B cell (primary cell): ENCODE measurements at regions not wholly inside any gene's neighbourhood (a gene's known extent, or its start where the extent isn't known, plus 50 kb on each side); places are given as distances from the start of the nearest gene placed in this dataset.

ENCODE experiments used
- ATAC-seq: fragments of 200-7000 bp; cut with Tn5 transposase; one replicate; pipeline ENCODE4 v1.10.0; 2021; ENCODE audit warnings: low read depth, mild to moderate bottlenecking, moderate number of reproducible peaks, moderate library complexity
- CTCF ChIA-PET: fragments of 350-600 bp; sonication (Branson Sonifier 250); formaldehyde crosslinking; loops from one replicate; lab custom pipeline; 2021; ENCODE audit warnings: antibody characterized with exemption, inconsistent platforms; lab: Charles Lee
- POLR2A ChIA-PET: fragments of 350-600 bp; sonication (Branson Sonifier 250); formaldehyde crosslinking; loops from one replicate; lab custom pipeline; 2021; ENCODE audit warnings: antibody characterized with exemption; lab: Charles Lee
- DNase-seq: peaks from one replicate; pipeline ENCODE4 v3.0.0; 2013
- H2AFZ ChIP-seq: 2 replicates; pipeline ENCODE4 v1.6.1; 2012; ENCODE audit warnings: mild to moderate bottlenecking, low read depth, low read length; ENCODE audit not compliant: insufficient read depth, poor library complexity, severe bottlenecking
- H3K27ac ChIP-seq, 2 donors: 1 replicate in 1 of 2; 2 replicates in 1 of 2; pipeline ENCODE4 v1.5.1; 2012 to 2013; ENCODE audit warnings: low read length in 2 of 2, mild to moderate bottlenecking in 2 of 2, moderate library complexity in 1 of 2
- H3K27me3 ChIP-seq, 4 experiments: fragments of 200-600 bp in 1 of 4; sonication (generic) in 1 of 4; replicated peaks in 1 of 4; 1 replicate in 2 of 4; 2 replicates in 2 of 4; pipeline versions ENCODE4 v1.6.1 to v1.7.0; 2013 to 2016; ENCODE audit warnings: low read length in 3 of 4, mild to moderate bottlenecking in 2 of 4, mixed read lengths in 1 of 4, moderate library complexity in 1 of 4; ENCODE audit not compliant: insufficient read depth in 4 of 4, control insufficient read depth in 3 of 4; ENCODE audit errors: control extremely low read depth in 1 of 4
- H3K36me3 ChIP-seq, 2 experiments: replicated peaks in 1 of 2; 1 replicate in 1 of 2; 2 replicates in 1 of 2; pipeline versions ENCODE4 v1.6.1 to v1.7.1; 2013; ENCODE audit warnings: low read length in 1 of 2; ENCODE audit not compliant: insufficient read depth in 2 of 2, control insufficient read depth in 1 of 2; ENCODE audit errors: control extremely low read depth in 1 of 2, extremely low read depth in 1 of 2
- H3K4me1 ChIP-seq, 2 donors: fragments of 200-600 bp in 1 of 2; sonication (generic) in 1 of 2; 1 replicate in 1 of 2; 2 replicates in 1 of 2; pipeline versions ENCODE4 v1.5.1 to v1.6.1; 2013 to 2017; ENCODE audit warnings: low read length in 2 of 2; ENCODE audit not compliant: control insufficient read depth in 2 of 2, insufficient read depth in 2 of 2
- H3K4me2 ChIP-seq: replicated peaks from 2 replicates; pipeline ENCODE3; 2012; ENCODE audit warnings: mild to moderate bottlenecking, low read depth, low read length; ENCODE audit not compliant: poor library complexity, severe bottlenecking
- H3K4me3 ChIP-seq, 5 experiments: fragments of 200-600 bp in 1 of 5; sonication (generic) in 1 of 5; 1 replicate in 3 of 5; 2 replicates in 2 of 5; pipeline versions ENCODE4 v1.5.1 to v1.7.0; 2011 to 2016; ENCODE audit warnings: low read length in 4 of 5, mild to moderate bottlenecking in 4 of 5, low read depth in 2 of 5, control low read depth in 1 of 5, moderate library complexity in 1 of 5; ENCODE audit not compliant: insufficient read depth in 1 of 5; ENCODE audit errors: control extremely low read depth in 1 of 5, extremely low read depth in 1 of 5
- H3K79me2 ChIP-seq: fragments of 200-600 bp; sonication (generic); one replicate; pipeline ENCODE4 v1.6.0; 2016; ENCODE audit warnings: low read length; ENCODE audit not compliant: control insufficient read depth, insufficient read depth
- H3K9ac ChIP-seq: fragments of 200-600 bp; sonication (generic); 2 replicates; pipeline ENCODE4 v1.6.1; 2017; ENCODE audit warnings: mild to moderate bottlenecking, low read length, moderate library complexity
- H3K9me3 ChIP-seq, 3 donors: one replicate each; pipeline versions ENCODE4 v1.6.1 to v1.7.1; 2013; ENCODE audit warnings: low read length in 2 of 3; ENCODE audit not compliant: control insufficient read depth in 2 of 3, insufficient read depth in 1 of 3; ENCODE audit errors: control extremely low read depth in 1 of 3
- H4K20me1 ChIP-seq: 2 replicates; pipeline ENCODE4 v1.6.0; 2012; ENCODE audit warnings: mild to moderate bottlenecking, low read length; ENCODE audit not compliant: insufficient read depth, control insufficient read depth, poor library complexity, severe bottlenecking
- H3K27ac Mint-ChIP-seq: one replicate; pipeline ENCODE4 v1.8.0; 2021; ENCODE audit warnings: mixed read lengths
- H3K27me3 Mint-ChIP-seq: one replicate; pipeline ENCODE4 v1.8.0; 2021; ENCODE audit warnings: mixed read lengths
- H3K4me1 Mint-ChIP-seq: one replicate; pipeline ENCODE4 v1.8.0; 2021; ENCODE audit warnings: mixed read lengths
- H3K4me3 Mint-ChIP-seq: one replicate; pipeline ENCODE4 v1.8.0; 2021; ENCODE audit warnings: mixed read lengths
- H3K9me3 Mint-ChIP-seq: one replicate; pipeline ENCODE4 v1.8.0; 2022; ENCODE audit warnings: mixed read lengths; ENCODE audit not compliant: insufficient read depth
- CTCF ChIP-seq: fragments of 200-600 bp; IDR thresholded peaks from one replicate; pipeline ENCODE4 v1.8.0; 2022; ENCODE audit warnings: antibody characterized with exemption, mild to moderate bottlenecking
- EZH2 ChIP-seq: IDR thresholded peaks from 2 replicates; pipeline ENCODE4 v1.6.1; 2012; ENCODE audit warnings: borderline replicate concordance, low read depth, mild to moderate bottlenecking, moderate library complexity, low read length; ENCODE audit not compliant: insufficient read depth, poor library complexity, severe bottlenecking
- WGBS: methylation state at CpG from one replicate; pipeline ENCODE4 v1.1.5; 2013; ENCODE audit warnings: missing lambda C conversion rate; ENCODE audit not compliant: insufficient coverage; 5-methylcytosine and 5-hydroxymethylcytosine counted together
- intact Hi-C: fragments of 100-400 bp; cut with micrococcal nuclease; formaldehyde crosslinking; loops from one replicate; pipeline ENCODE4 v1.10.0; 2022

GRCh38 chr21:38121888-38122720, 134.7 kb upstream of the KCNJ15 start:
- Mint-ChIP-seq H3K27ac (no peak overlapping the region), H3K9me3 (no peaks in the 10 kb centered on the region), H3K27me3 (no peaks in the 10 kb centered on the region), H3K4me3 (no peak overlapping the region), H3K4me1 (no peaks in the 10 kb centered on the region)
- no peak overlapping the region for H3K4me3 ChIP-seq
- POLR2A ChIA-PET = no interaction called here
- no peak overlapping the region for H2AFZ ChIP-seq
- TF ChIP-seq EZH2 (no peak), CTCF (no peak)
- WGBS = 64% methylated on average over 2 of the region's 7 CpGs
- intact Hi-C loops = no loop called here
- H3K27me3 ChIP-seq = no peaks in the 10 kb centered on the region
- no peaks in the 10 kb centered on the region for H3K36me3 ChIP-seq
- no peak overlapping the region for H3K27ac ChIP-seq
- H3K4me2 ChIP-seq = no peak overlapping the region
- no peaks in the 10 kb centered on the region for H4K20me1 ChIP-seq
- H3K4me1 ChIP-seq = no peaks in the 10 kb centered on the region
- H3K79me2 ChIP-seq = no peaks in the 10 kb centered on the region
- DNase-seq = no peak
- CTCF ChIA-PET = no interaction called here
- no peak for ATAC-seq
- H3K9me3 ChIP-seq = peaks cover 0 to 8% (median 0%) of the 10 kb centered on the region in 3 donors
- H3K9ac ChIP-seq = no peak overlapping the region

- Histone ChIP-seq H3K9ac (no peak overlapping the region), H2AFZ (no peak overlapping the region), H3K4me3 (no peak overlapping the region), H3K79me2 (no peaks in the 10 kb centered on the region), H3K27ac (no peak overlapping the region), H3K4me2 (no peak overlapping the region), H4K20me1 (no peaks in the 10 kb centered on the region), H3K27me3 (no peaks in the 10 kb centered on the region), H3K4me1 (no peaks in the 10 kb centered on the region), H3K9me3 (peaks cover 0 to 8% (median 0%) of the 10 kb centered on the region in 3 donors), H3K36me3 (no peaks in the 10 kb centered on the region)
- 93% methylated on average over 2 of the region's 5 CpGs for WGBS
- no peak overlapping the region for H3K27ac Mint-ChIP-seq
- no peaks in the 10 kb centered on the region for H3K9me3 Mint-ChIP-seq
- intact Hi-C loops = no loop called here
- H3K4me3 Mint-ChIP-seq = no peak overlapping the region
- no peak for ATAC-seq
- ChIA-PET CTCF (no interaction called here), POLR2A (no interaction called here)
- TF ChIP-seq CTCF (no peak), EZH2 (no peak)
- no peak for DNase-seq
- H3K27me3 Mint-ChIP-seq = no peaks in the 10 kb centered on the region
- H3K4me1 Mint-ChIP-seq = no peaks in the 10 kb centered on the region
These were observed 133.2 kb upstream of the KCNJ15 start for GRCh38 chr21:38123626-38124025.
